Esophagus squamous epithelium (tissue), 4 donors: ENCODE measurements at regions not wholly inside any gene's neighbourhood (a gene's known extent, or its start where the extent isn't known, plus 50 kb on each side); places are given as distances from the start of the nearest gene placed in this dataset.

Source experiments
- POLR2A ChIP-seq, 4 donors: fragments of 450-650 bp; IDR thresholded peaks; one replicate each; pipeline ENCODE4 v1.6.1; 2017; ENCODE audit warnings: antibody characterized with exemption in 4 of 4, mild to moderate bottlenecking in 4 of 4, moderate library complexity in 3 of 4
- TF ChIP-seq, protein P1 (sequence below), 6 experiments: fragments of 450-650 bp in 4 of 6; fragments of 200-600 bp in 2 of 6; sonication (generic) in 2 of 6; IDR thresholded peaks; one replicate each; pipeline ENCODE4 v1.5.1; 2016 to 2019; ENCODE audit warnings: antibody characterized with exemption in 6 of 6, mild to moderate bottlenecking in 4 of 6, moderate library complexity in 4 of 6

DNA sequence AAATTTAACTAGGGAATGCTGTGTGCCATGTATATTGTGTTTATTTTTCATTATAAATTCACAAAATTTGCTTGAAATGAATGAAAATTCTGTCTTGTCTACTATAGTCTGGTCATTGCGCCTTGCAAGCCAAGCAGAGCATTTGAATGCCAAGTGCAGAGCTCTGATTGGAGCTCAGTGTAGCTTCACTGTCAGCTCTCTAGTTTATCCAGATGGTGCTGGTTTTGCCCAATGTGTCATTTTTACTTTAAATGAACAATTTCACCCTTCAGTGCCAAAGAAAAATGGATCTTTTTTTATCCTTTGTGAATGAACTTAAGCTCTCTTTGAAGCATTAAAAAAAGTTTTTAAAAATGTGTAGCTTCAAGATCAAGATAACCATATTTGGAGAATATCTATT lies 225.6 kb upstream of the CACNA2D1 start:
- TF ChIP-seq, protein P1, sequence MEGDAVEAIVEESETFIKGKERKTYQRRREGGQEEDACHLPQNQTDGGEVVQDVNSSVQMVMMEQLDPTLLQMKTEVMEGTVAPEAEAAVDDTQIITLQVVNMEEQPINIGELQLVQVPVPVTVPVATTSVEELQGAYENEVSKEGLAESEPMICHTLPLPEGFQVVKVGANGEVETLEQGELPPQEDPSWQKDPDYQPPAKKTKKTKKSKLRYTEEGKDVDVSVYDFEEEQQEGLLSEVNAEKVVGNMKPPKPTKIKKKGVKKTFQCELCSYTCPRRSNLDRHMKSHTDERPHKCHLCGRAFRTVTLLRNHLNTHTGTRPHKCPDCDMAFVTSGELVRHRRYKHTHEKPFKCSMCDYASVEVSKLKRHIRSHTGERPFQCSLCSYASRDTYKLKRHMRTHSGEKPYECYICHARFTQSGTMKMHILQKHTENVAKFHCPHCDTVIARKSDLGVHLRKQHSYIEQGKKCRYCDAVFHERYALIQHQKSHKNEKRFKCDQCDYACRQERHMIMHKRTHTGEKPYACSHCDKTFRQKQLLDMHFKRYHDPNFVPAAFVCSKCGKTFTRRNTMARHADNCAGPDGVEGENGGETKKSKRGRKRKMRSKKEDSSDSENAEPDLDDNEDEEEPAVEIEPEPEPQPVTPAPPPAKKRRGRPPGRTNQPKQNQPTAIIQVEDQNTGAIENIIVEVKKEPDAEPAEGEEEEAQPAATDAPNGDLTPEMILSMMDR (IDR thresholded peaks at IDR 0.05): no peak
- no peak for TF ChIP-seq POLR2A (IDR thresholded peaks at IDR 0.05)
